ENCODE measurements at regions not wholly inside any gene's neighbourhood (a gene's known extent, or its start where the extent isn't known, plus 50 kb on each side); places are given as distances from the start of the nearest gene placed in this dataset.
"Not testable (repeated sequence)": the region's sequence is repeated elsewhere in the genome, so short reads cannot be mapped to it uniquely, and the experiment has no call there.

GRCh38 chr14:30271811-30272323, 287.1 kb upstream of the G2E3 start:
- DNase-seq: no peak

GRCh38 chr14:30272848-30273832, 285.8 kb upstream of the G2E3 start:
- DNase-seq: no peak

GRCh38 chr14:30275604-30276003, 283.4 kb upstream of the G2E3 start:
- no peak for DNase-seq

- no peak for DNase-seq
These were observed 281.7 kb upstream of the G2E3 start for GRCh38 chr14:30277268-30277667.

- DNase-seq: not testable (repeated sequence)
These were observed 280.1 kb upstream of the G2E3 start for GRCh38 chr14:30278856-30279255.

GRCh38 chr14:30283822-30284446, 275.0 kb upstream of the G2E3 start:
- no peak for DNase-seq

GRCh38 chr14:30284808-30285207, 274.1 kb upstream of the G2E3 start:
- DNase-seq: no peak

GRCh38 chr14:30287579-30288445, 271.1 kb upstream of the G2E3 start:
- DNase-seq: no peak

GRCh38 chr14:30290001-30290400, 269.0 kb upstream of the G2E3 start:
- DNase-seq: no peak

- no peak for DNase-seq
These were observed 267.7 kb upstream of the G2E3 start for GRCh38 chr14:30291216-30291615.

GRCh38 chr14:30292541-30292940, 266.4 kb upstream of the G2E3 start:
- DNase-seq: no peak

GRCh38 chr14:30295980-30296379, 263.0 kb upstream of the G2E3 start:
- no peak for DNase-seq

GRCh38 chr14:30296931-30297405, 262.0 kb upstream of the G2E3 start:
- DNase-seq: no peak

GRCh38 chr14:30297876-30298795, 260.8 kb upstream of the G2E3 start:
- DNase-seq: no peak

- DNase-seq: no peak
These were observed 259.0 kb upstream of the G2E3 start for GRCh38 chr14:30299915-30300314.

GRCh38 chr14:30303350-30303749, 255.6 kb upstream of the G2E3 start:
- DNase-seq: no peak

GRCh38 chr14:30305346-30305745, 253.6 kb upstream of the G2E3 start:
- no peak for DNase-seq

GRCh38 chr14:30309405-30309804, 249.6 kb upstream of the G2E3 start:
- DNase-seq: no peak

- DNase-seq: no peak
These were observed 246.7 kb upstream of the G2E3 start for GRCh38 chr14:30312214-30312613.

GRCh38 chr14:30317729-30318128, 241.2 kb upstream of the G2E3 start:
- DNase-seq: no peak

GRCh38 chr14:30322819-30323218, 236.1 kb upstream of the G2E3 start:
- no peak for DNase-seq

- DNase-seq: no peak
These were observed 228.9 kb upstream of the G2E3 start for GRCh38 chr14:30330033-30330432.

Measured in activated effector memory CD4-positive, alpha-beta T cell treated with Interleukin-2 at 50 U/mL for 16 hours (primary cell).